HepG2 (cell line): ENCODE measurements at regions not wholly inside any gene's neighbourhood (a gene's known extent, or its start where the extent isn't known, plus 50 kb on each side); places are given as distances from the start of the nearest gene placed in this dataset.

Experiments
- SNAPC4 ChIP-seq: sonication (generic); formaldehyde crosslinking; IDR thresholded peaks from 2 replicates; pipeline ENCODE4 v1.4.0; 2020; ENCODE audit warnings: mild to moderate bottlenecking, missing genetic modification reagents
- TF ChIP-seq, protein P1 (sequence below): IDR thresholded peaks from 2 replicates; pipeline ENCODE4 v1.6.1; 2016; ENCODE audit warnings: missing biosample characterization, missing genetic modification reagents, low read depth

- TF ChIP-seq, protein P1, sequence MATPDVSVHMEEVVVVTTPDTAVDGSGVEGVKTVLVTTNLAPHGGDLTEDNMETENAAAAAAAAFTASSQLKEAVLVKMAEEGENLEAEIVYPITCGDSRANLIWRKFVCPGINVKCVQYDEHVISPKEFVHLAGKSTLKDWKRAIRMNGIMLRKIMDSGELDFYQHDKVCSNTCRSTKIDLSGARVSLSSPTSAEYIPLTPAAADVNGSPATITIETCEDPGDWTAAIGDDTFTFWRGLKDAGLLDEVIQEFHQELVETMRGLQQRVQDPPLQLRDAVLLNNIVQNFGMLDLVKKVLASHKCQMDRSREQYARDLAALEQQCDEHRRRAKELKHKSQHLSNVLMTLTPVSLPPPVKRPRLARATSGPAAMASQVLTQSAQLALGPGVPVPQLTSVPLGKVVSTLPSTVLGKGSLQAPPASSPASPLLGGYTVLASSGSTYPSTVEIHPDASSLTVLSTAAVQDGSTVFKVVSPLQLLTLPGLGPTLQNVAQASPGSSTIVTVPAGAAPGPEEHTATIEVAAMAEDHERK (CRISPR knock-in tag): no peak
- TF ChIP-seq SNAPC4 (CRISPR knock-in tag): no peak
Measured at GRCh38 chr3:120502116-120502515, 51.3 kb upstream of the FSTL1 start (continued).
